ENCODE measurements at regions not wholly inside any gene's neighbourhood (a gene's known extent, or its start where the extent isn't known, plus 50 kb on each side); places are given as distances from the start of the nearest gene placed in this dataset.

DNA sequence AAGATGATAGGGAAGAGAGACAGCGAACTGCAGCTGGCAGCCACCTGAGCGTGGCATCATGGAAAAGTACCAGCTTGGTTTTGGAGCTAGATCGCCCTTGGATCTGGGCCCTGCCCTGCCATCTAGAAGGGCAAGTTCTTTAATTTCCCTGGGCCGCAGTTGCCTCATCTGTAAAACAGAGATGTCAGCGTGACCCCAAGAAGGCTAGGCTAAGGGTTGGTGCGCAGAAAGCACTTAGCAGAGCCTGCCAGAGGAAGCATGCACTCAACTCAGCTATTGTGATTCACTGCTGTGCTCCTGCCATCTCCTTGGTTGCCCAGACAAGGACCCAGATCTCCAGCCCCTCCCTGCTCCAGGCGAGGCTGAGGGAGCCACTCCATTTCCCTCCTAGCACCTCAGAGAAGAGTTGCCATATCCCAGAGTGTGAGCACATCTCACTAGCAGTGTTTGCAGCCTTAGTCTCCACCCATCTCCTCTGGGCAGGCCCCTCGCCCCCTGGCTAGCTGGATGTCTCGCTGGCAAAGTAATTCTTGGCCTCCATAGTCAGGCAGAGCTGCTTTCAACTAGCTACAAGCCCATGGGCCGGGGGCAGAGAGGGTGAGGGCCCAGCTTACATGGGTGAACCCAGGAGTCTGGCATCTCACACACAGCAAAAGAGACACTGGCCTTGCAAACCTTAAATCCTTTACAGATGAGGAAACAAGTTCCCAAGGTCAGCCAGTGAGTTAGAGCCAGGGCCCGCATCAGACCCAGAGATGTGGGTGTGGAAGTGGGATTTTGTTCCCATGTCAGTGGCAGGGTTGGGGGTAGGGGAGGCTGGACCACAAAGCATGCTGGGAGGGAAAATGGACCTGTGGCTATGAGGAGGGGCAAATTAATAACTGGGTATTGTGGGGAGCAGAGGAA lies 280.7 kb upstream of the TLE3 start:
- TF ChIP-seq, protein P1, sequence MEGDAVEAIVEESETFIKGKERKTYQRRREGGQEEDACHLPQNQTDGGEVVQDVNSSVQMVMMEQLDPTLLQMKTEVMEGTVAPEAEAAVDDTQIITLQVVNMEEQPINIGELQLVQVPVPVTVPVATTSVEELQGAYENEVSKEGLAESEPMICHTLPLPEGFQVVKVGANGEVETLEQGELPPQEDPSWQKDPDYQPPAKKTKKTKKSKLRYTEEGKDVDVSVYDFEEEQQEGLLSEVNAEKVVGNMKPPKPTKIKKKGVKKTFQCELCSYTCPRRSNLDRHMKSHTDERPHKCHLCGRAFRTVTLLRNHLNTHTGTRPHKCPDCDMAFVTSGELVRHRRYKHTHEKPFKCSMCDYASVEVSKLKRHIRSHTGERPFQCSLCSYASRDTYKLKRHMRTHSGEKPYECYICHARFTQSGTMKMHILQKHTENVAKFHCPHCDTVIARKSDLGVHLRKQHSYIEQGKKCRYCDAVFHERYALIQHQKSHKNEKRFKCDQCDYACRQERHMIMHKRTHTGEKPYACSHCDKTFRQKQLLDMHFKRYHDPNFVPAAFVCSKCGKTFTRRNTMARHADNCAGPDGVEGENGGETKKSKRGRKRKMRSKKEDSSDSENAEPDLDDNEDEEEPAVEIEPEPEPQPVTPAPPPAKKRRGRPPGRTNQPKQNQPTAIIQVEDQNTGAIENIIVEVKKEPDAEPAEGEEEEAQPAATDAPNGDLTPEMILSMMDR (conservative IDR thresholded peaks at IDR 0.05; ENCODE audit: low read length): no peak
- no peak for TF ChIP-seq EZH2phosphoT487 (IDR thresholded peaks at IDR 0.05; ENCODE audit: borderline replicate concordance, low read depth, low read length)

Data from OCI-LY7 (cell line).